ENCODE measurements at regions not wholly inside any gene's neighbourhood (a gene's known extent, or its start where the extent isn't known, plus 50 kb on each side); places are given as distances from the start of the nearest gene placed in this dataset.

- no peak overlapping the region for H3K9ac ChIP-seq (replicated peaks in 1 of 4; ENCODE audit: extremely low read depth in 1 of 4, low read depth in 3 of 4, low read length in 3 of 4)
- H4K91ac ChIP-seq (replicated peaks; ENCODE audit: insufficient read length, low read length), result no peak overlapping the region
- no peaks in the 10 kb centered on the region for H3K4me1 ChIP-seq (replicated peaks in 1 of 4; ENCODE audit: control insufficient read depth in 3 of 4, insufficient read depth in 4 of 4, low read length in 3 of 4)
- no peaks in the 10 kb centered on the region for H3K79me1 ChIP-seq (ENCODE audit: low read depth, low read length)
- H3K4me2 ChIP-seq (ENCODE audit: insufficient read depth in 1 of 2, low read depth in 2 of 2, low read length in 2 of 2), result no peak overlapping the region
- no peak overlapping the region for H3K4ac ChIP-seq (replicated peaks; ENCODE audit: insufficient read length, low read depth, low read length)
- no peak overlapping the region for H3K23ac ChIP-seq (ENCODE audit: insufficient read length)
- no peak overlapping the region for H2AK5ac ChIP-seq (ENCODE audit: low read depth, low read length)
- no peak overlapping the region for H2BK20ac ChIP-seq (ENCODE audit: low read length)
- WGBS, 2 experiments (ENCODE audit: extremely low coverage in 1 of 2, insufficient coverage in 1 of 2, insufficient read length in 1 of 2, insufficient replicate concordance in 2 of 2, low coverage in 1 of 2, low lambda C conversion rate in 2 of 2, missing lambda C conversion rate in 1 of 2), result 92% methylated on average over 2 of the region's 2 CpGs; no CpG with 5 or more reads in 1 of the 2 experiments
- POLR2A ChIA-PET (ENCODE audit: partially characterized antibody), result no interaction called here
- FAIRE-seq, result no peak
- H2BK5ac ChIP-seq (ENCODE audit: low read depth, low read length), result no peak overlapping the region
- TF ChIP-seq SRF (IDR thresholded peaks at IDR 0.05; ENCODE audit: low read depth, low read length), result no peak
- TF ChIP-seq RAD21 (IDR thresholded peaks at IDR 0.05 in 1 of 2, conservative IDR thresholded peaks at IDR 0.05 in 1 of 2; ENCODE audit: low read depth in 2 of 2, low read length in 2 of 2), result no peak
- TF ChIP-seq CREB1 (IDR thresholded peaks at IDR 0.05), result no peak
- TF ChIP-seq EZH2 (IDR thresholded peaks at IDR 0.05; ENCODE audit: low read depth, low read length, severe bottlenecking), result no peak
- TF ChIP-seq BACH1 (IDR thresholded peaks at IDR 0.05; ENCODE audit: low read length), result no peak
- no peak for TF ChIP-seq POLR2A (IDR thresholded peaks at IDR 0.05; ENCODE audit: control extremely low read depth in 1 of 2, low read depth in 2 of 2, low read length in 2 of 2)
- TF ChIP-seq JUND (IDR thresholded peaks at IDR 0.05; ENCODE audit: low read length), result no peak
- no peak overlapping the region for H2BK15ac ChIP-seq (ENCODE audit: low read length)
- CTCF ChIA-PET (ENCODE audit: partially characterized antibody), result interaction anchor here (0.8 to 1.2 kb wide), 3 partner anchors 12 to 77 kb away, joined by 3 read pairs; no protein-coding TSS in a partner anchor
- H3K56ac ChIP-seq (replicated peaks; ENCODE audit: insufficient read length, low read depth, low read length), result no peak overlapping the region
- H2AFZ ChIP-seq (ENCODE audit: low read length), result no peak overlapping the region
- H2BK12ac ChIP-seq (ENCODE audit: low read depth, low read length), result no peak overlapping the region
- no peak overlapping the region for H3K27ac ChIP-seq (ENCODE audit: low read depth, low read length)
- no peaks in the 10 kb centered on the region for H3K36me3 ChIP-seq (ENCODE audit: control insufficient read depth in 2 of 4, insufficient read depth in 4 of 4, low read length in 3 of 4)
- H3K18ac ChIP-seq (ENCODE audit: extremely low read depth, low read length), result no peak overlapping the region
- H3K27me3 ChIP-seq (replicated peaks in 1 of 4; ENCODE audit: control insufficient read depth in 3 of 4, extremely low read depth in 1 of 4, insufficient read depth in 3 of 4, low read length in 3 of 4), result no peaks in the 10 kb centered on the region
- no peak for DNase-seq (ENCODE audit: low read depth in 1 of 2, low spot score in 2 of 2)
- H3K9me3 ChIP-seq (ENCODE audit: insufficient read depth in 2 of 2, low read depth in 1 of 2, low read length in 1 of 2), result peaks cover 7 to 8% of the 10 kb centered on the region in 2 experiments; a peak in 2 of 4 replicates
- H4K20me1 ChIP-seq (replicated peaks in 1 of 2; ENCODE audit: control insufficient read depth in 1 of 2, insufficient read depth in 2 of 2, low read length in 2 of 2), result no peaks in the 10 kb centered on the region
- H4K5ac ChIP-seq (ENCODE audit: insufficient read length, low read depth, low read length), result no peak overlapping the region
- H3K4me3 ChIP-seq (ENCODE audit: extremely low read depth in 1 of 4, insufficient read depth in 2 of 4, low read depth in 3 of 4, low read length in 4 of 4), result no peak overlapping the region
- no peak overlapping the region for H2BK120ac ChIP-seq (replicated peaks; ENCODE audit: low read depth, low read length)
- H3K14ac ChIP-seq (ENCODE audit: insufficient read length), result no peak overlapping the region
- H3K79me2 ChIP-seq (ENCODE audit: control insufficient read depth in 1 of 2, insufficient read depth in 2 of 2, low read length in 2 of 2), result no peaks in the 10 kb centered on the region
- H4K8ac ChIP-seq (ENCODE audit: extremely low read depth, insufficient read depth, low read length), result no peak overlapping the region
- no peaks in the 10 kb centered on the region for H3K23me2 ChIP-seq (ENCODE audit: low read depth, low read length)
These were observed 122.5 kb downstream of the SPATA18 start for GRCh38 chr4:52173470-52174045.

Measured in H1 (cell line).